MM.1S (cell line): ENCODE measurements at regions not wholly inside any gene's neighbourhood (a gene's known extent, or its start where the extent isn't known, plus 50 kb on each side); places are given as distances from the start of the nearest gene placed in this dataset.

Experiments used
- EZH2 ChIP-seq: fragments of 300-600 bp; sonication (generic); optimal IDR thresholded peaks from 2 replicates; pipeline ENCODE3; 2017; ENCODE audit warnings: low read depth, mild to moderate bottlenecking, antibody characterized with exemption, low read length, mixed read lengths
- EZH2phosphoT487 ChIP-seq: fragments of 300-600 bp; sonication (generic); IDR thresholded peaks from 2 replicates; pipeline ENCODE4 v1.6.1; 2018; ENCODE audit warnings: antibody characterized with exemption, low read length
- TF ChIP-seq, protein P1 (sequence below): fragments of 300-600 bp; sonication (generic); IDR thresholded peaks from 2 replicates; pipeline ENCODE4 v1.5.1; 2016; ENCODE audit warnings: antibody characterized with exemption, low read length, mixed read lengths

DNA sequence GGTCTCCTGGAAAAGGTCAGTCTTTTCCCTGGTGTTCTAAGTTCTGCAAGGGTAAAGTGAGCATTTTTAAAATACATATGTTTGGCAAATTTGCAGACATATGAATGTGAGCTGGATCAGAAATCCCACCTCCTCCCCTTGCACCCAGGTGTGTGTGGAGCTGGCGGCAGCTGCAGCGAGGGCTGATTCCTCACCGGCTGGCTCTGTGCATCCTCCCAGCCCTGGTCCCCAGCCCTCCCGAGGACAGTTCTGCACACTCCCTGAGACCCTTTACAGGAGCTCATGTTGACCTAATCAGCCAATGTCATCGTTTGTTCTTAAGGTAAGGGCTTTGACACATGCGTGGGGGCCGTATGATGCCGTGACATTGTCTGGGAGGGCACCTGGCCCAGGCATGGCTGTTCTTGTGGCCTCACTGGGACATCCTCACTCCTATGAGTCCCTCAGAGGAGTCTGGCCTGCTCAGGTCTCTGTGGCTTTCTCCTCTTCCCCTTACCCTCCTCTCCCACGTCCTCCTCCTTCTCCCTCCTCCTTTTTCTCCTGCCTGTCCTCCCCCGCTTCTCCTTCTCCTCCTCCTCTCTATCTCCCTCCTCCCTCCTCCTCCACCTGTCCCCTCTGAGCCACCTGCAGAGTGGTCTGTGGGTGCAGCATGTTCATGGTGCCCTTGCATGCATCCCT is 289.2 kb upstream of the SFSWAP start:
- TF ChIP-seq, protein P1, sequence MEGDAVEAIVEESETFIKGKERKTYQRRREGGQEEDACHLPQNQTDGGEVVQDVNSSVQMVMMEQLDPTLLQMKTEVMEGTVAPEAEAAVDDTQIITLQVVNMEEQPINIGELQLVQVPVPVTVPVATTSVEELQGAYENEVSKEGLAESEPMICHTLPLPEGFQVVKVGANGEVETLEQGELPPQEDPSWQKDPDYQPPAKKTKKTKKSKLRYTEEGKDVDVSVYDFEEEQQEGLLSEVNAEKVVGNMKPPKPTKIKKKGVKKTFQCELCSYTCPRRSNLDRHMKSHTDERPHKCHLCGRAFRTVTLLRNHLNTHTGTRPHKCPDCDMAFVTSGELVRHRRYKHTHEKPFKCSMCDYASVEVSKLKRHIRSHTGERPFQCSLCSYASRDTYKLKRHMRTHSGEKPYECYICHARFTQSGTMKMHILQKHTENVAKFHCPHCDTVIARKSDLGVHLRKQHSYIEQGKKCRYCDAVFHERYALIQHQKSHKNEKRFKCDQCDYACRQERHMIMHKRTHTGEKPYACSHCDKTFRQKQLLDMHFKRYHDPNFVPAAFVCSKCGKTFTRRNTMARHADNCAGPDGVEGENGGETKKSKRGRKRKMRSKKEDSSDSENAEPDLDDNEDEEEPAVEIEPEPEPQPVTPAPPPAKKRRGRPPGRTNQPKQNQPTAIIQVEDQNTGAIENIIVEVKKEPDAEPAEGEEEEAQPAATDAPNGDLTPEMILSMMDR, result no peak
- TF ChIP-seq EZH2 (no peak), EZH2phosphoT487 (no peak)
